ENCODE measurements at regions not wholly inside any gene's neighbourhood (a gene's known extent, or its start where the extent isn't known, plus 50 kb on each side); places are given as distances from the start of the nearest gene placed in this dataset.

DNA sequence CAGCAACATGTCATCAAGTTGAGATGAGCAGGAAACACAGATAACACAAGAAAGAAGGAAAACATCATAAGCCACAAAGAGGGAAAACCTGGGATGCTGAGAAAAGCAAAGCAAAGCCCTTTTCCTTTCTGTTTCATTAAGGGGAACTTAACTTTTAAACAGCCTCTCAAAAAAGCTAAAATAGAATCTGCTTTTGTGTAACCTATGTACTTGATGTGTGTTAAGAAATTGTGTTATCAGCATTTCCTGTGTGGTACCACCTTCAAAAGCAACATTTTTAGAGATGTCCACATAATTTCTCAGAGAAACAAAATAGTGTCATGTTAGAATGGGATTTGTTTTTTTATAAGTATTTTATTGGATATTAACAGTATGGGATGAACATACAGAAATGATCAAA is 206.2 kb downstream of the IL20RB start:
- DNase-seq (no peak), ATAC-seq (ENCODE audit: insufficient read depth, low FRiP score) (no peak)
- Histone ChIP-seq H3K4me3 (no peak overlapping the region), H3K27me3 (ENCODE audit: control insufficient read depth in 3 of 3, insufficient read depth in 3 of 3, low read length in 2 of 3) (no peaks in the 10 kb centered on the region), H3K4me1 (ENCODE audit: control insufficient read depth in 5 of 5, insufficient read depth in 5 of 5, low read length in 5 of 5) (no peaks in the 10 kb centered on the region), H3K9me3 (ENCODE audit: control insufficient read depth in 4 of 4, insufficient read depth in 3 of 4, low read length in 3 of 4) (no peaks in the 10 kb centered on the region), H3K27ac (ENCODE audit: low read depth in 1 of 2, low read length in 1 of 2) (no peak overlapping the region), H3K9ac (ENCODE audit: insufficient read depth in 1 of 2, low read length in 2 of 2) (no peak overlapping the region), H3K36me3 (ENCODE audit: control insufficient read depth in 4 of 4, insufficient read depth in 4 of 4, low read length in 4 of 4) (no peaks in the 10 kb centered on the region)
- TF ChIP-seq, protein P1, sequence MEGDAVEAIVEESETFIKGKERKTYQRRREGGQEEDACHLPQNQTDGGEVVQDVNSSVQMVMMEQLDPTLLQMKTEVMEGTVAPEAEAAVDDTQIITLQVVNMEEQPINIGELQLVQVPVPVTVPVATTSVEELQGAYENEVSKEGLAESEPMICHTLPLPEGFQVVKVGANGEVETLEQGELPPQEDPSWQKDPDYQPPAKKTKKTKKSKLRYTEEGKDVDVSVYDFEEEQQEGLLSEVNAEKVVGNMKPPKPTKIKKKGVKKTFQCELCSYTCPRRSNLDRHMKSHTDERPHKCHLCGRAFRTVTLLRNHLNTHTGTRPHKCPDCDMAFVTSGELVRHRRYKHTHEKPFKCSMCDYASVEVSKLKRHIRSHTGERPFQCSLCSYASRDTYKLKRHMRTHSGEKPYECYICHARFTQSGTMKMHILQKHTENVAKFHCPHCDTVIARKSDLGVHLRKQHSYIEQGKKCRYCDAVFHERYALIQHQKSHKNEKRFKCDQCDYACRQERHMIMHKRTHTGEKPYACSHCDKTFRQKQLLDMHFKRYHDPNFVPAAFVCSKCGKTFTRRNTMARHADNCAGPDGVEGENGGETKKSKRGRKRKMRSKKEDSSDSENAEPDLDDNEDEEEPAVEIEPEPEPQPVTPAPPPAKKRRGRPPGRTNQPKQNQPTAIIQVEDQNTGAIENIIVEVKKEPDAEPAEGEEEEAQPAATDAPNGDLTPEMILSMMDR (IDR thresholded peaks at IDR 0.05; ENCODE audit: control extremely low read depth, extremely low read depth) = no peak

DNA sequence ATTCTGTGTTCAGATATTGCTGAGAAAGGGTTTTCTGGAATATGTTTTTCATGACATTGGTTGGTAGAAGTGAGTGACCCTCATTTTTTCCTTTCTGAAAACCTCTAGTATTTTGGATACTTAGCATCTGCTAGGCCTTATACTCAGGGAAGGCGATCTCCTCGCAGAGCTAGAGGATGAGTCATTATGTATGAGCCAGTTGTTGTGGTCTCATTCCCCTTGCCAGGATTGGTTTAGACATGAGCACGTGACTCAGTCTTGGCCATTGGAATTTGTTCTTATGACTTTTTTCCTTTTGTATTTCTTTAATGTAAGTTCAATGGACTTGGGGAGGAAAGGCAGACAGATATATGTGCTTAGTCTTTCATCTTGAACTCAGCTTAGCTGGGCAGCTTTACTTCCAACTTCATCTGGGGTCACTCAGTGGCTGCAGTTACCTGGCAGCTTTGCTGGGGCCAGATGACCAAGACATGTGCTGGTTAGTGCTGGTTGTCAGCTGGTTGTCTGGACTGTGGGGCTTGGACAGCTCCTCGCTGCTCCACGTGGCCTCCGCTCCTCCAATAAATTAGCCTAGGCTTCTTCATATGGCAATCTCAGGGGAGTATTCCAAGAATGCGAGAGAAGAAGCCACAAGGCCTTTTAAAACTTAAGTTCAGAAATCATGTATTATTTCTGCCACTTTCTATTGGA is 207.5 kb downstream of the IL20RB start:
- ATAC-seq (ENCODE audit: insufficient read depth, low FRiP score) = no peak
- no peaks in the 10 kb centered on the region for H3K27me3 ChIP-seq (ENCODE audit: control insufficient read depth in 3 of 3, insufficient read depth in 3 of 3, low read length in 2 of 3)
- no peaks in the 10 kb centered on the region for H3K4me1 ChIP-seq (ENCODE audit: control insufficient read depth in 5 of 5, insufficient read depth in 5 of 5, low read length in 5 of 5)
- H3K27ac ChIP-seq (ENCODE audit: low read depth in 1 of 2, low read length in 1 of 2) = no peak overlapping the region
- H3K9ac ChIP-seq (ENCODE audit: insufficient read depth in 1 of 2, low read length in 2 of 2) = no peak overlapping the region
- TF ChIP-seq, protein P1 (IDR thresholded peaks at IDR 0.05; ENCODE audit: control extremely low read depth, extremely low read depth) = no peak
- no peaks in the 10 kb centered on the region for H3K9me3 ChIP-seq (ENCODE audit: control insufficient read depth in 4 of 4, insufficient read depth in 3 of 4, low read length in 3 of 4)
- H3K36me3 ChIP-seq (ENCODE audit: control insufficient read depth in 4 of 4, insufficient read depth in 4 of 4, low read length in 4 of 4) = no peaks in the 10 kb centered on the region
- WGBS, 2 donors = 89 to 93% methylated on average over 7 of the region's 7 CpGs
- H3K4me3 ChIP-seq = no peak overlapping the region
- DNase-seq = no peak

DNA sequence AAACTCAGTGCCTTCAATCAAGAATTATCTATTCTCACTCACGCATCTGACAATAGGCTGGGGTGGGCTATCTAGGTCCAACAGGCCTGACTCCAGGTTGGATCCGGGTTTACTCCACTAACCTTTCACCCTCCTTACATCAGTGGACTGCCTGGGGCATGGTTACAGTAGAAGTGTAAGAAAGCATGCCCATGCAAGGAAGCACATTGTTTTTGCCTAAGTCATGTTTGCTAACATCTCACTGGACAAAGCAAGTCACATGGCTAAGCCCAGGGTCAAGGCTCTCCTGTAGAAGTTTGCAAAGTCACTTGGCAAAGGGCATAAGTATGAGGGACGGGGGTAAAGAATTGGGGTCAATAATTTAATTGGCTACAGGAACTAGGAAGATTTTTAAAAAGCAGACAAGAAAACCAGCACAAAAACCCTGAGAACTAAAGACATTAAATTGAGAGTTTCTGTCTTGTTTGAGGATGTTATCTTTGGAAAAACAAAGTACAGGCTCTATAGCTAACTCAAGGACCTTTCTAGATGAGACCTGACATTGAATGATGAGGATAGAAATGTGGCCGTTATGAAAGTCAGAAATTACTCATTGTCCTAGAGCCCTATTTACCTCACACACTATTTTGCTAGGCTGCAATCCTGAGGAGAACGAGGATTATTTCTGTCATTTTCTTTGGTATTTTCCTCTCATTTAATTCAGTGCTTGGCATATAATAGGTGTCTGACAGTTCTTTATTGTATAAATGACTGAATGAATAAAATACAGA is 214.2 kb downstream of the IL20RB start:
- Histone ChIP-seq H3K27ac (ENCODE audit: low read depth in 1 of 2, low read length in 1 of 2) (no peak overlapping the region), H3K9ac (ENCODE audit: insufficient read depth in 1 of 2, low read length in 2 of 2) (no peak overlapping the region), H3K27me3 (ENCODE audit: control insufficient read depth in 3 of 3, insufficient read depth in 3 of 3, low read length in 2 of 3) (no peaks in the 10 kb centered on the region), H3K9me3 (ENCODE audit: control insufficient read depth in 4 of 4, insufficient read depth in 3 of 4, low read length in 3 of 4) (no peaks in the 10 kb centered on the region), H3K4me1 (ENCODE audit: control insufficient read depth in 5 of 5, insufficient read depth in 5 of 5, low read length in 5 of 5) (no peaks in the 10 kb centered on the region), H3K4me3 (no peak overlapping the region), H3K36me3 (ENCODE audit: control insufficient read depth in 4 of 4, insufficient read depth in 4 of 4, low read length in 4 of 4) (no peaks in the 10 kb centered on the region)
- TF ChIP-seq, protein P1 (IDR thresholded peaks at IDR 0.05; ENCODE audit: control extremely low read depth, extremely low read depth) = no peak
- DNase-seq = no peak
- WGBS, 2 donors = 74 to 83% methylated on average over 5 of the region's 5 CpGs
- ATAC-seq (ENCODE audit: insufficient read depth, low FRiP score) = no peak

Data from lung (tissue), 11 donors.